ENCODE measurements at regions not wholly inside any gene's neighbourhood (a gene's known extent, or its start where the extent isn't known, plus 50 kb on each side); places are given as distances from the start of the nearest gene placed in this dataset.
"Not testable (repeated sequence)": the region's sequence is repeated elsewhere in the genome, so short reads cannot be mapped to it uniquely, and the experiment has no call there.

DNA sequence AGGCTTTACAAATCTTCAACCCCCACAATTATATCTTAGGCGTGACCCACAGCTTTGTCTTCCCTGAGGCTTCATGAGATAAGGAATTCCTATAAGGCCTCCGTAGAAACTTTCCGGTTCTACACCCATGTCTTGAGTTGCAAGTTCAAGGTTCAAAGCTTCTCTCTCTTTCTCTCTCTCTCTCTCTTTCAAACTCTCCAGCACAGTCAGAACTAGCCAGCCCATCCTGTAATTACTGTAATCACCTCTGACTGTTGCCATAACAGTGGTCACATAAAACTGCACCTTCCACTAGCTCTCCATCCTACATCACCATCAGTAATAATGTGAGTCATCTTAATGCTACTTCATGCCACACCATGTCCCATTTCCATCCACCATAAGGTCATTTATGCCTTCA, 90.0 kb upstream of the NFASC start:
- DNase-seq (ENCODE audit: low spot score): no peak

DNA sequence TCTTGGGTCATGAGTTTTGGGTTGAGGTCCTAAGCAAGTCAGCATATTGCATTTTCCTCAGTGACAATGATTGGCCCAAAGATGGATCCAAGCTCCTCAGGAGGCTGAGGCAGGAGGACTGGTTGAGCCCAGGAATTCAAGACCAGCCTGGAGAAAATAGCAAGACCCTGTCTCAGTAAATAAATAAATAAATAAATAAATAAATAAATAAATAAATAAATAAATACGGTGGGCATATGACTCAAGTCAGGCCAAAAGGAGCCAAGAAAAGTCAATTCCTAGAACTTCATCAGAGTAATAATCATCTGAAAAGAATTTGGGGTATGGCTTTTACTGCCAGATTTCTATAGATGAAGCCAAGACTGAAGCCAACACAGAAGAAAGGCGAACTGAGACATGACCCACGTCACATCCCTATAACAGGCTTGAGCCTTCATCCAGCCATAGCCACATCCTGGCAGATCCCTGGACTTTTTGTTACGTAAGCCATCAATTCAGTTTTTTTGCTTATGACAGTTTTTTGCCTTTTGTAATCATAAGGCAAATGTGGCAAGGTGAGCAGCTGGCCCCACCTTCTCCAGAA, 88.5 kb upstream of the NFASC start:
- no peak for DNase-seq (ENCODE audit: low spot score)

DNA sequence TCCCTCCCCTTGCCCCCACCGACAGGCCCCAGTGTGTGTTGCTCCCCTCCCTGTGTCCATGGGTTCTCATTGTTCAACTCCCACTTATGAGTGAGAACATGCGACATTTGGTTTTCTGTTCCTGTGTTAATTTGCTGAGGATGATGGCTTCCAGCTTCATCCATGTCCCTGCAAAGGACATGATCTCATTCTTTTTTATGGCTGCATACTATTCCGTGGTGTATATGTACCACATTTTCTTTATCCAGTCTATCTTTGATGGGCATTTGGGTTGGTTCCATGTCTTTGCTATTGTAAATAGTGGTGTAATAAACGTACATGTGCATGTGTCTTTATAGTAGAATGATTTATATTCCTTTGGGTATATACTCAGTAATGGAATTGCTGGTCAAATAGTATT, 85.6 kb upstream of the NFASC start:
- DNase-seq (ENCODE audit: low spot score): not testable (repeated sequence)

DNA sequence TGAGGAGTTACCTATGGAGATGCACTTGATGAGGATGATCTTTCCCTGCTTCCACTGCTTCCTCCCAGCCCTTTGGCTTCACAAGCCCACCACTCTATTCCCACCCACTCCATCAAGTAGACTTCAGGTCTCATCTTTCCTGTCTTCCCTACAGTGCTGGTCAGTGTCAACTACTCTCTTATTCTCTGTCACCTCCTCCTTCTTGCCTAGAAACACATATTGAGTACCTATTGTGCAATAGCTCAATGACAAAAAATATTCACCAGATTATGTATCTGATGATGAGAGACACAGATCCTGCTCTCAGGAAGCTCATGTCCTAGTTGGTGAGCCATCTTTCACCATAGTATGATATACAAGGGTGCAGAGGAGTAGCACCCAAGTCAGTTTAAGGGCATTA, 82.2 kb upstream of the NFASC start:
- no peak for DNase-seq (ENCODE audit: low spot score)

DNA sequence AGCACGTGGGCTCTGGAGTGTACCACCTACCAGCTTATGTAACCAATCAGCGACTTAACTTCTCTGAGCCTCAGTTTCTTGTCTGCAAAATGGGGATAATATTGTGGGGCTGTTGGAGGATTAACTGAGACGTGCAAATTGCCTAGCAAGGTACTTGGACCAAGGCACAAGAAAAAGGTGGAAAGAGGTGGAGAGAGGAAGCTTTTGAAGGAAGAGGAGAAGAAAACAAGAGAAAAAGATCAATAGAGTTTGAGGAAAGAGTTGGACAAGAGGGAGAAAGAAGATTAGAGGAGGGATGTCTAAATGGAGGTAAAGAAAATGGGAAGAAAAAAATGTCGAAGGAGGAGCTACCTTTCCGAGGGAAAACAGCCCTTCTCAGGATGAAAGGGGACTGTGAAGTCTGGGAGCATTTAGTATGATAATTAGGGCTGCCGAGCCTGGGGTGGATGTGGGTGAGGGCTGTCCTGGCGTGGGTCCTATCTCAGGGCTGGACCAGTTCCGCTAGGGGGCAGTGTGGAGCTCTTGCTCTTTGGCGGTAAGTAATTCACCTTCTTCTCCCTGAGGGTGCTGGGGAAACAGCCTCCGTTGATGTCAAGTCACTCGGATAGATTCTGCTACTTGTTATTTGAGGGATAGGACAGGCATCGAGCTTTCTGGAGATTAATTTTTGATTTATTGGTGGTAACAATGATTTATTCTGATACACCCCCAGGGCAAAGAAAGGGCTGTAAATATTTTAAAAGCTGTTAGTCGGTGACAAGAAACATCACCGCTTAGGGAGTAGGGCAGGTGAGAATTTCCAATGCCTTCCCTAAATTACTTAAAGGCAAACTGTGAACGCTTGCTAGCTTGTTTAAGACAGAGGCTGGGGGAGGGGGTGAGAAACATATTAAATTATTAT, 79.0 kb upstream of the NFASC start:
- DNase-seq (ENCODE audit: low spot score): peak; percentile 33

DNA sequence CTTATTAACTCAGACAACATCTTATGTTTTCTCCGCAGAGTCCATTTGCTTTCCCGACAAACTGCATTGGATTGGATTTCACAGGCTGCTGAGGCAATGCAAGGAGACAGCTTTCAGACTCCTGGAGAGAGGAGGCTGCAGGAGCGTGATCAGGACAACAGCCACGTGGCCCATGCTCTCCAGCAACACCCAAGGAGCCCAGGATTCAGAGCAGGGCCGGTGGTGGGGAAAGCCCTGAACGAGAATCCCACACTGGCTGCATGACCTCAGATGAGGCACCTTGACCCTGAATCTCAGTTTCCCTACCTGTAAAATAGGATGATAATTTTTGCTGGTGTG, 78.3 kb upstream of the NFASC start:
- no peak for DNase-seq (ENCODE audit: low spot score)

DNA sequence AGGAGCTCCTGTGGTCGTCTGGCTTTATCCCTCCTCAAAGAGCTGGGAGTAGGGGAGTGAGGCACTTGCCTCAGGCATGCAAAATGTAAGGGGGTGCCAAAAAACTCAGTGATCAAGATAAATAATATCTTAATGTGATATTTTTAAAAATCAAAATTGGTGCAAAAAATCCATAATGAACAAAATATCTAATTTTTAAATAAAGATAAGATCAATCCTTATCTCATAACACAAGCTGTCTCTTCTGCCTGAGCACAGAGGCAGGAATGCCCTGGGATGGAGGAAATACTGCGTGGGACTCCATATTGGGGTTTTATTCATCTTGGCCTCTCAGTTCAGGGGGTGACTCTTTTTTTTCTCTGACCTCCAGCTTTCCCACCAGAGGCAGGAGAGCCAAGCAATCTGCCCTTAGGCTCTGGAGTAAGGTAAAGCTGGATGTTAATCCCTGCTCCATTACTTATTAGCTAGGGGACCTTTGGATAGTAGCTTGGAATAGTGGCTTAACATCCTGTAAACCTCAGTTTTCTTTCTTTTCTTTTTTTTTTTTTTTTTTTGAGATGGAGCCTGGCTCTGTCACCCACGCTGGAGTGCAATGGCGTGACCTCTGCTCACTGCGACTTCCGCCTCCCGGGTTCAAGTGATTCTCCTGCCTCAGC, 77.3 kb upstream of the NFASC start:
- no peak for DNase-seq (ENCODE audit: low spot score)

DNA sequence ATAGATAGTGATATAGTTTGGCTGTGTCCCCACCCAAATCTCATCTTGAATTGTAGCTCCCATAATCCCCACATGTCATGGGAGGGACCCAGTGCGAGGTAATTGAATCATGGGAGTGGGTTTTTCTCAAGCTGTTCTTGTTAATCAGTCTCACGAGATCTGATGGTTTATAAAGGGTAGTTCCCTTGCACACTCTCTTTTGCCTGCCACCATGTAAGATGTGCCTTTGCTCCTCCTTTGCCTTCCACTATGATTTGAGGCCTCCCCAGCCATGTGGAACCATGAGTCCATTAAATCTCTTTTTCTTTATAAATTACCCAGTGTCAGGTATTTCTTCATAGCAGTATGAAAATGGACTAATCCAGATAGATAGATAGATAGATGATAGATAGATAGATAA, 73.8 kb upstream of the NFASC start:
- not testable (repeated sequence) for DNase-seq (ENCODE audit: low spot score)

DNA sequence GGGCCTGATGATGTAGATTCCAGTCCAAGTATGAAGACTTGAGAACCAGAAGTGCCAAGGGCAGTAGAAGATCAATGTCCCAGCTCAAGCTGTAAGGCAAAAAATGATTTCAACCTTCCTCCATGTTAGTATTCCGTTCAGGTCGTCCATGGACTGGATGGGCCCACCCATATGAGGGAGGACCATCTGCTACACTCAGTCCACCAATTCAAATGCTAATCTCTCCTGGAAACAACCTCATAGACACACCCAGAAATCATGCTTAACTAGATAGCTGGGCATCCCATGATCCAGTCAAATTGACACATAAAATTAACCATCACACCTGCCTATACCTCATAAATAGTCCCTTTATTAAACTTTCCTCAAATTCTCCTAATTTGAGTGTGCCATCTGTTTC, 73.3 kb upstream of the NFASC start:
- DNase-seq (ENCODE audit: low spot score): no peak

DNA sequence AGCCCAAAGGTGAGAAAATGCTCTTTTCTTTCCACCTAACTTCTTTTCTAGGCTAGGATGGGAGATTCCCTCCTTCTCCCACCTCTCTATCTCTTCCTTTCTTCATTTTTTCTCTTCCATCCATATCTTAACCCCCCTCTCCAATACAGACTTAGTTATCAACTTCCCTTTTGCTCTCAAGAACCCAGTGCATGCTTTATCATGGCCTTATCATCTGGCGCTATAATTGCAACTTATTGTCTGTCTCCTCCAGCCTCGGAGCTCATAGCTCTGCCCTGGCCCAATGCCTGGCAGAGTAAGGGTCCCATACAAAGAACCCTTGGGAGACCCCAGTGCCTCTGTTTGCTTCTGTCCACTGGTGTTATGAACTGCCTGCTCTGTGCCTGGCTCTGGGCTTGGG, 71.0 kb upstream of the NFASC start:
- no peak for DNase-seq (ENCODE audit: low spot score)

DNA sequence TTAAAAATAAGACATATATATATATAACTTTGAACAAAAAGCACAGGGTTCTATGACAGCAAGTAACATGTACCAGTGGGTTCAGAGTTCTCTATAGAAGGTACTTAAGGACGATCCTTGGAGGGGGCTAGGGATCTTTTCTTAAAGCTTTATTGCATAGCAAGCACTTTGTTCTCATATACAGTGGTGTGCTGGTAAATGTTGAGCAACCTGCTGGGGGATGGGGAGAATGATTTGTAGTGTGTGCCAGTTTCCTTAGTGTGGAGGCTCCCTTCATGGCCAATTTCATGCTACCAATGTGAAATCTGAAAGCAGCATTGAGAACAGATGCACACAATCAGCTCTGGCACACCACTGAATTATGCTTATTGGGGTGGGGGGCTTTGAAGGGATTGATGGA, 69.5 kb upstream of the NFASC start:
- DNase-seq (ENCODE audit: low spot score): no peak

DNA sequence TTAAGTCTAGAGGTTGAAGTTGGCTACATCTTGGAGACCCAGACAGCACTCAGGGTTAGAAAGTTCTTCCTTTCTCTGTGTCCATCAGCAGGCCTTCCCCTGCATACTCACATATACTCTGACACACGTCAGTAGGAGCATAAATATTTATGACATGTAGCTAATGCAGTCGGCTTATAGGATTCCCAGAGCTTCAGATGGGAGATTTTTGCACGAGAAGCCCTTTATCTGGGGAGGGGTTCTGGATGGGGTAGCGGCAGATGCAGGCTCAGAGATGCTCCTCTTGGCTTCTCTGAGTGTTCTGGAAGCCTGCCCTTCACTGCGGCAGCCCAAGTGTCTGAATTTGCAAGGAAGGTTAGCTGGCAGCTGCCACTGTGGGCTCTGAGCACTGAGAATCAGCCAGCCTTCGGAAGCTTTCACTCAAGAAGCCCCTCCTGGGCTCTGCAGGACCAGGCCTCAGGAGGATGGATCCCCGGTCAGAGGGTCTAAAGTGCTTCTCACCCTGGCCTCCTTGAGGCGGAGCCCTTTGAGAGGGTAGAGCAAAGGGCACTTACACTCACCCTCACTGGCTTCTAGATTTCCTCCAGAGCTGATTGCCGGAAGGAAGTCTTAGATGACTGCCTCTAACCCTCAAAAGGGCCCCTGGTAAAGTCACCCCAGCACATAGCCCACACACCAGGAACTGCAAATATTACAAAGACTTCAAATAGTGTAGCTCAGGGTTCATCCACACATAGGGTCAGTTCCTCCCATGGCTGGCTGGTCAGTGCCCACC, 68.1 kb upstream of the NFASC start:
- DNase-seq (ENCODE audit: low spot score): no peak

DNA sequence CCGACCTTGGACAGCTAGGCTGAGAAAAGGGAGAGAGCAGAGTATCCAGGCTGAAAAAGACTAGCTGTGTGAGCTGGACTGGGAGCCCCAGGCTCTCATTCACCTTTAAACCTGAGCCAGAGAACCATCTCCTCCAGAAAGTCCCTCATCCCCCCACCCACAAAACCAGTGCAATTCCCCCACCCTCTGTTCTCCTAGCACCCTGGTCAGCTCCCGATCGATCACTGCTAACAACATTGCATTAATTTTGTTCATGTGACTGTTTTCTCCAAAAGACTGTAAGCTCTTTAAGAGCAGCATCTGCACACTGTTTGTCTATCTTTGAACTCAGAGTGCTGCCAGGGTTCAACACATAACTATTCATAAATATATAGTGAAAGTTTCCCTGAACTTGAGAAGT, 67.1 kb upstream of the NFASC start:
- DNase-seq (ENCODE audit: low spot score): no peak

DNA sequence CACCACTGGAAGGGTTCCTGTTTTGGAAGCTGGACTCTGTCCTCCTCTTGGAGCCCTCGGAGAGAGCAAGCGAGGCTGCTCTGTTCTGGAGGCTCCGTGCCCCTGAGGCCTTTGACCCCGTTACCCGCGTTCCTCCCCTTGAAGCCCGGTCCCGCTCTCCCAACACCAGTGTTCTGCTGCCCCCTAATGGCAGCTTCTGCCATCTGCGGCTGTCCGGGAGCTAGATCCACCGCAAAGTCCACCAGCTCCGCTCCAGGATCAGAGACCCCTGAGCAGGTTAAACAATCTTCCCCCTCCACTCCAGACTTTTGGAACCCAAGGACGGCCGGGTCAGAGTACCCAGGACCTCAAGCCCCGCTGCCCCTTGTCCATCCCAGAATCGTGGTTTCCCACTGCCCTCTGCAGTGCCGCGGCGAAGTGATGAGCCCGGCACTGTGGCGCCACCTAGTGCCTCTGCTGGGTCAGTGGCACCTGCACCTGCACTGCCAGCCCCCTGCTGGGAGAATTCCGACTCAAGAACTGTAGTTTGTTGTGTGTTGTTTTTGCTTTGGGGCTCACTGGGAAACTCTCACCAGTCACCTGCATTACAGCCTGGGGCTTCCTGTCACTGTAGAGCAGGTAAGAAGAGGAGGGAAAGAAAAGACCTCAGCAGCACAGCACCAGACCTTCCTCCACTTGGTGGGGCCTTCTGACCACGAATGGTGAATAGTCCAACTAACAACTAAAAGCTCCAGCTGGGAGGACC, 63.5 kb upstream of the NFASC start:
- DNase-seq (ENCODE audit: low spot score): peak; percentile 86

DNA sequence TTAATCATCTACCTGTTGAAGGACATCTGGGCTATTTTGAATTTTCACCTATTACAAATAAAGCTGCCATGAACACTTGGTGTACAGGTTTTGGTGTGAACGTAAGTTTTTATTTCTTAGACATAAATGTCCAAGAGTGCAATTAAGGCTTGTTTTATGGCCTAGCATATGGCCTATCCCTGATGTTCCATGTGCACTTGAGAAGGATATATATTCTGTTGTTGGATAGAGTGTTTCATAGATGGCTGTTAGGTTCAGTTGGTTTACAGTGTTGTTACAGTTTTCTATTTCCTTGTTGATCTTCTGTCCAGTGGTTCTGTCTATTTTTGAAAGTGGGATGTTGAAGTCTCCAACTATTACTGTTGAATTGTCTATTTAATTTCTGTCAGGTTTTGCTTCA, 61.2 kb upstream of the NFASC start:
- DNase-seq (ENCODE audit: low spot score): no peak

DNA sequence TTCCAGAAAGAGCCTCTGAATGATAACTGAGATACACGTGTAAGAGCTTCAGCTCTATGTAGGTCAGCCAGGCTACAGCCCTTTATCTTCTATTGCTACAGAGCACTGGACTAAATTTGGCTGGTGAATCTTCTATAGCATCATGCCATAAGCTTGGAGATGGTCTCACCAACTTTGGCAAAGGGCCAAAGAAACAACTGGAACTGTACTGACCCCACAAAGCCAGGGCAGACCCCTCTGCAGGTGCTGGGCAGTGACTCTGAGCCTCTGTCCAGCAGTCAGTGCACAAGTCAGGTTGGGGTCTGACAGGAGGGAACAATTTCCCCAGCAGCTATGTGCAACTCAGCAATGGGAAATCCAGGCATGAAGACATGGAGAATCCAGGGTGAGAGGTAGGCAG, 57.8 kb upstream of the NFASC start:
- no peak for DNase-seq (ENCODE audit: low spot score)

DNA sequence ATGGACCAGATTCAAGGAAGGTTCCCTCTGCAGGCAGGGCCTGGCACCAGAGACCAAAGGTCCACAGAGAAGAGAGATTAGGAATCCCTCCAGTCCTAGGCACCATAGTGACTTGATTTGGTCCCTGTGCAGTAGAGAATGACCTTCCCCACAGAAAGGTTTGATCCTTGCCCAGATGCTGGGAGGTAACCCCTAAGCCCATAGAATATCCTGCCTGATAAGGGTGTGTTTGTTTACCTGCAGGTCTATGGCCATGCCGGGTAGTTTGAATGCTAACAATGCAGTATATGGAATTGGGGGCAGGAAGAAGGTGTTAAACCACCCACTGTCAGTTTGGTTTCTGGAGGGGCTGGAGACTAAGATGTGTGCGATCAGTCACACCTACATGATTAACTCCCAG, 57.1 kb upstream of the NFASC start:
- no peak for DNase-seq (ENCODE audit: low spot score)

DNA sequence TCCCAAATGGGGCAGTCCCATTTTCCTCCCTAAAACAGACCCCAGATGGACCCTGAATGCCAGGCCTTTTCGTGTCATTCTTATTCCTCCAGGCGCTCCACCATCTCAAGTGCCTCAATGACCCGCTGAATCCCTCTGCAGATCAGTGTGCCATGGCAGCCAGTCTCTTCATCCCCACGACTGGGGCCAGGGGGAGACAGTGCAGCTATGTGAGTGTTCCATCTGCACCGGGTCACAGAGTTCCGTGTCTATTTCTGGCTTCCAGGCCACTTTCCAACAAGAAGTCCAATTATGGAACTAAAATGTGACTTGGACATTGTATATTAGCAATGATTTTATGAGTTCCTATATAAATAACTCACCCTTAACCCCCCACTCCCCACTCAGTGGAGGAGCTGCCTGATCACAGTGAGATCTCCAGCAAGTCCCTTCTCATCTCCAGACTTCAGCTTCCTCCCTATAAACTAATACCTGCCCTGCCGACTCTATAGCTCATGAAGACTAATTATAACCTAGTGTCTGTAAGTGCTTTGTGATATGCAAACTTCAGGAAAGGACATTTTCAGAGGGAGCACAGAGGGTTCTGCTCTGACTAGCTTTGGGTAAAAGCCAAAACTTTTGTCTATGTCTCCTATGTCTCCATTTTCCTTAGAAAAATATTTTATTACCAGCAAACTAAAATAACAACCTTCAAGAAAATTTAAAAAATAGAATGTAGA, 56.3 kb upstream of the NFASC start:
- no peak for DNase-seq (ENCODE audit: low spot score)

DNA sequence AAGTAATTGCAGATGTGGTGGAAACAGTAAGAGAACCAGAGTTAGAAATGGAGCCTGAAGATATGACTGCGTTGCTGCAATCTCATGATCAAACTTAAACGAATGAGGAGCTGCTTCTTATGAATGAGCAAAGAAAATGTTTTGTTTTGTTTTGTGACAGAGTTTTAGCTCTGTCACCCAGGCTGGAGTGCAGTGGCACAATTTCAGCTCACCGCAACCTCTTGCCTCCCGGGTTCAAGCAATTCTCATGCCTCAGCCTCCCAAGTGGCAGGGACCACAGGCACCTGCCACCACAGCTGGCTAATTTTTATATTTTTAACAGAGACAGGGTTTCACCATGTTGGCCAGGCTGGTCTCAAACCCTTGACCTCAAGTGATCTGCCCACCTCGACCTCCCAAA, 53.3 kb upstream of the NFASC start:
- no peak for DNase-seq (ENCODE audit: low spot score)

DNA sequence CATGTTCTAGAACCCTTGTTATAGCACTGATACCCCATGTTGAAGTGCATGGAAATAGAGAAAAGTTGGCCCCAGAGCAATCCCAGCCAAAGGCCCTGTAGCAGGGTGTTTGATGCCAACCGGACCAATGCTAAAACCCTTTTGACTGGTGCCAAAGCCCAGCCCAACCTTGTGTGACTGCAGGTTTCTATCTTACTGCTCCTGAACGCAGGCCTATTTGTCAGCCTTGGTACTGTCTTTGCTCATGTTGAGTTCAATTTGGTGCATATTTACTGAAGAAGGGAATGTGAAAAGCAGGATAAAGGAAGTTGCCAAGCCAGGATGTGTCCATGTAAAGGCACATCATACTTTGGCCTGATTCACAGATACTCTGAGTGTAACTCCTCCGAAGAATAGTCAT, 51.7 kb upstream of the NFASC start:
- DNase-seq (ENCODE audit: low spot score): no peak

DNA sequence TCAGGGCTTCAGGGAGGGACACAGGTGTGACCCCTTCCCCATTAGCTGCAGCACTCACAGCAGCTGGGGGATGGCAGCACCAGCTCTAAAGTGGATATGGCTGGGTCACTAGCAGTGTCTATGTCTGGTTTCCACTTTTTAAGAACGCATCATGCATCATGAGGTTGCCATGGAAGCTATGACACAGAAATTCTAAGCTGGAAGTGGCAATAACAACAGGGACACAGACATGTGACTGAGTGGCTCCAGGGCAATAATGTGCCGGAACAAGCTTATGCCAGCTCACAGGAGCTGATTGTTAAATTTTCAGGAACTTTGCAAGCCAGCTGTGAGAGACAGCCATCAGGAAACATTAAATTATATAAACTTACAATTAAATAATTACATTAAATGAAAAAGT, 51.2 kb upstream of the NFASC start:
- DNase-seq (ENCODE audit: low spot score): no peak
